ENCODE measurements at regions not wholly inside any gene's neighbourhood (a gene's known extent, or its start where the extent isn't known, plus 50 kb on each side); places are given as distances from the start of the nearest gene placed in this dataset.

DNA sequence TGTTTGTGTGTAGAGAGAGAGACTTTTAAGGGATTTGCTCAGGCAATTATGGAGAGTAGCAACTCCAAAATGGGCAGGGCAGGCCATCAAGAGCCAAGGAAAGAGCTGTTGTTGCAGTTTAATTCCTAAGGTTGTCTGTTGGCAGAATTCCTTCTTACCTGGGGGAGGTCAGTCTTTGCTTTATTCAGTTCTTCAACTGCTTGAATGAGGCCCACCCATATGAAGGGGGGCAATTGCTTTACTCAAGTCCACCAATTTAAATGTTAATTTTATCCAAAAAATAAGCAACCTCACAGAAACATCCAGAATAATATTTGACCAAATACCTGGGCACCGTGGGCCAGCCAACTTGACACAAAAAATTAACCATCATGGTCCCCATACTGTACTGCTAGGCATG, 137.7 kb upstream of the KLHL25 start:
- H3K27ac ChIP-seq (ENCODE audit: low read length, poor library complexity, severe bottlenecking): no peak overlapping the region
- H2BK120ac ChIP-seq (ENCODE audit: low read depth, low read length): no peak overlapping the region
- no peak overlapping the region for H2BK12ac ChIP-seq (ENCODE audit: low read length in 2 of 2)
- no peak overlapping the region for H4K8ac ChIP-seq (ENCODE audit: low read length)
- no peak overlapping the region for H3K9ac ChIP-seq (ENCODE audit: low read length)
- no peak overlapping the region for H2BK15ac ChIP-seq (ENCODE audit: low read depth, poor library complexity, severe bottlenecking)
- no peak overlapping the region for H3K4me3 ChIP-seq (ENCODE audit: insufficient read depth in 1 of 2, low read depth in 1 of 2, low read length in 2 of 2)
- DNase-seq: no peak
- H3K79me1 ChIP-seq (replicated peaks; ENCODE audit: low read length, poor library complexity, severe bottlenecking): no peaks in the 10 kb centered on the region
- H3K4me2 ChIP-seq (ENCODE audit: low read length, poor library complexity, severe bottlenecking): no peak overlapping the region
- H3K4me1 ChIP-seq (ENCODE audit: control insufficient read depth, insufficient read depth, low read depth, low read length): no peaks in the 10 kb centered on the region
- no peak overlapping the region for H2BK5ac ChIP-seq (ENCODE audit: low read depth, low read length, poor library complexity, severe bottlenecking)
- H3K23ac ChIP-seq (ENCODE audit: low read length in 2 of 2): no peak overlapping the region
- H3K14ac ChIP-seq (ENCODE audit: low read length in 2 of 2): no peak overlapping the region
- H3K18ac ChIP-seq (ENCODE audit: low read depth in 1 of 2, low read length in 2 of 2): no peak overlapping the region
- H2AFZ ChIP-seq (ENCODE audit: low read depth, low read length): no peak overlapping the region
- no peak overlapping the region for H4K91ac ChIP-seq (ENCODE audit: low read length)
- H3K4ac ChIP-seq (ENCODE audit: low read depth in 1 of 2, low read length in 2 of 2): no peak overlapping the region
- no peak overlapping the region for H2AK5ac ChIP-seq (ENCODE audit: low read length, severe bottlenecking)
- 71% methylated on average over 1 of the region's 1 CpG for WGBS
- peaks cover 0 to 2% of the 10 kb centered on the region in 2 experiments for H3K27me3 ChIP-seq (ENCODE audit: control insufficient read depth in 1 of 2, insufficient read depth in 1 of 2, low read length in 2 of 2)
- no peaks in the 10 kb centered on the region for H3K36me3 ChIP-seq (ENCODE audit: control insufficient read depth in 1 of 2, insufficient read depth in 2 of 2, low read depth in 1 of 2, low read length in 2 of 2)
- no peaks in the 10 kb centered on the region for H3K9me3 ChIP-seq (ENCODE audit: control insufficient read depth, low read length)

- Histone ChIP-seq H3K9ac (ENCODE audit: low read length) (no peak overlapping the region), H3K36me3 (ENCODE audit: control insufficient read depth in 1 of 2, insufficient read depth in 2 of 2, low read depth in 1 of 2, low read length in 2 of 2) (no peaks in the 10 kb centered on the region), H2BK5ac (ENCODE audit: low read depth, low read length, poor library complexity, severe bottlenecking) (no peak overlapping the region), H3K4me1 (ENCODE audit: control insufficient read depth, insufficient read depth, low read depth, low read length) (no peaks in the 10 kb centered on the region), H3K14ac (ENCODE audit: low read length in 2 of 2) (no peak overlapping the region), H2BK120ac (ENCODE audit: low read depth, low read length) (no peak overlapping the region), H3K4me3 (ENCODE audit: insufficient read depth in 1 of 2, low read depth in 1 of 2, low read length in 2 of 2) (no peak overlapping the region), H2BK12ac (ENCODE audit: low read length in 2 of 2) (no peak overlapping the region), H3K27ac (ENCODE audit: low read length, poor library complexity, severe bottlenecking) (no peak overlapping the region), H3K23ac (ENCODE audit: low read length in 2 of 2) (no peak overlapping the region), H3K27me3 (ENCODE audit: control insufficient read depth in 1 of 2, insufficient read depth in 1 of 2, low read length in 2 of 2) (peaks cover 0 to 2% of the 10 kb centered on the region in 2 experiments), H3K18ac (ENCODE audit: low read depth in 1 of 2, low read length in 2 of 2) (no peak overlapping the region), H3K79me1 (replicated peaks; ENCODE audit: low read length, poor library complexity, severe bottlenecking) (no peaks in the 10 kb centered on the region), H3K9me3 (ENCODE audit: control insufficient read depth, low read length) (no peaks in the 10 kb centered on the region), H2AK5ac (ENCODE audit: low read length, severe bottlenecking) (no peak overlapping the region), H2AFZ (ENCODE audit: low read depth, low read length) (no peak overlapping the region), H3K4me2 (ENCODE audit: low read length, poor library complexity, severe bottlenecking) (no peak overlapping the region), H4K8ac (ENCODE audit: low read length) (no peak overlapping the region), H4K91ac (ENCODE audit: low read length) (no peak overlapping the region), H2BK15ac (ENCODE audit: low read depth, poor library complexity, severe bottlenecking) (no peak overlapping the region), H3K4ac (ENCODE audit: low read depth in 1 of 2, low read length in 2 of 2) (no peak overlapping the region)
- no peak for DNase-seq
- 52% methylated on average over 2 of the region's 2 CpGs for WGBS
Measured at GRCh38 chr15:85934691-85935090, 140.0 kb upstream of the KLHL25 start.

GRCh38 chr15:85935182-85935581, 140.5 kb upstream of the KLHL25 start:
- Histone ChIP-seq H3K4me1 (ENCODE audit: control insufficient read depth, insufficient read depth, low read depth, low read length) (no peaks in the 10 kb centered on the region), H2AK5ac (ENCODE audit: low read length, severe bottlenecking) (no peak overlapping the region), H3K4me2 (ENCODE audit: low read length, poor library complexity, severe bottlenecking) (no peak overlapping the region), H2BK12ac (ENCODE audit: low read length in 2 of 2) (no peak overlapping the region), H3K27ac (ENCODE audit: low read length, poor library complexity, severe bottlenecking) (no peak overlapping the region), H3K9me3 (ENCODE audit: control insufficient read depth, low read length) (no peaks in the 10 kb centered on the region), H3K4me3 (ENCODE audit: insufficient read depth in 1 of 2, low read depth in 1 of 2, low read length in 2 of 2) (no peak overlapping the region), H3K36me3 (ENCODE audit: control insufficient read depth in 1 of 2, insufficient read depth in 2 of 2, low read depth in 1 of 2, low read length in 2 of 2) (no peaks in the 10 kb centered on the region), H4K91ac (ENCODE audit: low read length) (no peak overlapping the region), H3K4ac (ENCODE audit: low read depth in 1 of 2, low read length in 2 of 2) (no peak overlapping the region), H3K79me1 (replicated peaks; ENCODE audit: low read length, poor library complexity, severe bottlenecking) (no peaks in the 10 kb centered on the region), H2AFZ (ENCODE audit: low read depth, low read length) (no peak overlapping the region), H3K18ac (ENCODE audit: low read depth in 1 of 2, low read length in 2 of 2) (no peak overlapping the region), H3K27me3 (ENCODE audit: control insufficient read depth in 1 of 2, insufficient read depth in 1 of 2, low read length in 2 of 2) (peaks cover 0 to 2% of the 10 kb centered on the region in 2 experiments), H4K8ac (ENCODE audit: low read length) (no peak overlapping the region), H2BK5ac (ENCODE audit: low read depth, low read length, poor library complexity, severe bottlenecking) (no peak overlapping the region), H3K14ac (ENCODE audit: low read length in 2 of 2) (no peak overlapping the region), H3K9ac (ENCODE audit: low read length) (no peak overlapping the region), H2BK120ac (ENCODE audit: low read depth, low read length) (no peak overlapping the region), H2BK15ac (ENCODE audit: low read depth, poor library complexity, severe bottlenecking) (no peak overlapping the region), H3K23ac (ENCODE audit: low read length in 2 of 2) (no peak overlapping the region)
- no peak for DNase-seq
- WGBS: 83% methylated on average over 6 of the region's 6 CpGs

- Histone ChIP-seq H3K4me1 (ENCODE audit: control insufficient read depth, insufficient read depth, low read depth, low read length) (no peaks in the 10 kb centered on the region), H4K91ac (ENCODE audit: low read length) (no peak overlapping the region), H2AFZ (ENCODE audit: low read depth, low read length) (no peak overlapping the region), H3K14ac (ENCODE audit: low read length in 2 of 2) (no peak overlapping the region), H2AK5ac (ENCODE audit: low read length, severe bottlenecking) (no peak overlapping the region), H2BK12ac (ENCODE audit: low read length in 2 of 2) (no peak overlapping the region), H3K23ac (ENCODE audit: low read length in 2 of 2) (no peak overlapping the region), H3K9me3 (ENCODE audit: control insufficient read depth, low read length) (no peaks in the 10 kb centered on the region), H3K4me3 (ENCODE audit: insufficient read depth in 1 of 2, low read depth in 1 of 2, low read length in 2 of 2) (no peak overlapping the region), H3K79me1 (replicated peaks; ENCODE audit: low read length, poor library complexity, severe bottlenecking) (no peaks in the 10 kb centered on the region), H3K36me3 (ENCODE audit: control insufficient read depth in 1 of 2, insufficient read depth in 2 of 2, low read depth in 1 of 2, low read length in 2 of 2) (no peaks in the 10 kb centered on the region), H2BK15ac (ENCODE audit: low read depth, poor library complexity, severe bottlenecking) (no peak overlapping the region), H3K4me2 (ENCODE audit: low read length, poor library complexity, severe bottlenecking) (no peak overlapping the region), H3K18ac (ENCODE audit: low read depth in 1 of 2, low read length in 2 of 2) (no peak overlapping the region), H3K9ac (ENCODE audit: low read length) (no peak overlapping the region), H2BK5ac (ENCODE audit: low read depth, low read length, poor library complexity, severe bottlenecking) (no peak overlapping the region), H3K27me3 (ENCODE audit: control insufficient read depth in 1 of 2, insufficient read depth in 1 of 2, low read length in 2 of 2) (peaks cover 0 to 2% of the 10 kb centered on the region in 2 experiments), H4K8ac (ENCODE audit: low read length) (no peak overlapping the region), H2BK120ac (ENCODE audit: low read depth, low read length) (no peak overlapping the region), H3K27ac (ENCODE audit: low read length, poor library complexity, severe bottlenecking) (no peak overlapping the region), H3K4ac (ENCODE audit: low read depth in 1 of 2, low read length in 2 of 2) (no peak overlapping the region)
- 93% methylated on average over 2 of the region's 4 CpGs for WGBS
- DNase-seq: no peak
Measured at GRCh38 chr15:85937661-85938060, 142.0 kb upstream of the AGBL1 start.
